AG04449 (cell line): ENCODE measurements at regions not wholly inside any gene's neighbourhood (a gene's known extent, or its start where the extent isn't known, plus 50 kb on each side); places are given as distances from the start of the nearest gene placed in this dataset.

Experiments used
- CTCF ChIA-PET: fragments of 350-600 bp; formaldehyde crosslinking; extraction: SDS; loops from one replicate; lab custom pipeline; 2021; ENCODE audit warnings: antibody characterized with exemption; lab: Yijun Ruan, JAX
- POLR2A ChIA-PET: fragments of 400-600, 350-600 bp; formaldehyde crosslinking; extraction: SDS; loops from one replicate; lab custom pipeline; 2020; ENCODE audit warnings: antibody characterized with exemption, inconsistent platforms; lab: Yijun Ruan, JAX
- DNase-seq: peaks from one replicate; pipeline ENCODE4 v3.0.0-alpha.2; 2010; ENCODE audit warnings: low read depth, low spot score
- H3K4me3 ChIP-seq: 2 replicates; pipeline ENCODE4 v1.5.1; 2011; ENCODE audit warnings: low read depth, mild to moderate bottlenecking, control low read depth, low read length
- TF ChIP-seq, protein P1 (sequence below): IDR thresholded peaks from one replicate; pipeline ENCODE4 v1.5.1; 2011; ENCODE audit warnings: mild to moderate bottlenecking, moderate library complexity, low read length, control low read depth, inconsistent platforms; ENCODE audit not compliant: insufficient read depth; ENCODE audit errors: missing control alignments

DNA sequence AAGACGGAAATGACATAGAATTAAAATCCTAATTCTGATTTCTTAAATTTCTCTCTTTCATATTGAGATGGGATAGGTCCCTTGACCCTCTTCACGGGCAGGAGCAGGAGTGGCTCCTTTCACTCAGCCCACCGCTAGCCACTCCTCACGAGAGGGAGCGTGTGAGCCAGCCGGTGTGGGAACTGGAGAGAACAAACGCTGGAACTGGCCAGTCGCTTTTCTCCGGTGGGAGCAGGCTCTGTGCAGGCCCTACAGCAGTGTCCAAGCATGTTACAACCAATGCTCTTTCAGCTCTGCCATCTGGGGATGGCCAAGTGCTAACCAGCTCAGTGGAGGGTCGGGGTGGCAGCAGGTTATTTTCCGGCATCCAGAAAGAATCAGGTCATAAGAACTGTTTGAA is 815.5 kb upstream of the ADGRL4 start:
- TF ChIP-seq, protein P1, sequence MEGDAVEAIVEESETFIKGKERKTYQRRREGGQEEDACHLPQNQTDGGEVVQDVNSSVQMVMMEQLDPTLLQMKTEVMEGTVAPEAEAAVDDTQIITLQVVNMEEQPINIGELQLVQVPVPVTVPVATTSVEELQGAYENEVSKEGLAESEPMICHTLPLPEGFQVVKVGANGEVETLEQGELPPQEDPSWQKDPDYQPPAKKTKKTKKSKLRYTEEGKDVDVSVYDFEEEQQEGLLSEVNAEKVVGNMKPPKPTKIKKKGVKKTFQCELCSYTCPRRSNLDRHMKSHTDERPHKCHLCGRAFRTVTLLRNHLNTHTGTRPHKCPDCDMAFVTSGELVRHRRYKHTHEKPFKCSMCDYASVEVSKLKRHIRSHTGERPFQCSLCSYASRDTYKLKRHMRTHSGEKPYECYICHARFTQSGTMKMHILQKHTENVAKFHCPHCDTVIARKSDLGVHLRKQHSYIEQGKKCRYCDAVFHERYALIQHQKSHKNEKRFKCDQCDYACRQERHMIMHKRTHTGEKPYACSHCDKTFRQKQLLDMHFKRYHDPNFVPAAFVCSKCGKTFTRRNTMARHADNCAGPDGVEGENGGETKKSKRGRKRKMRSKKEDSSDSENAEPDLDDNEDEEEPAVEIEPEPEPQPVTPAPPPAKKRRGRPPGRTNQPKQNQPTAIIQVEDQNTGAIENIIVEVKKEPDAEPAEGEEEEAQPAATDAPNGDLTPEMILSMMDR: no peak
- no peak overlapping the region for H3K4me3 ChIP-seq
- DNase-seq: no peak
- ChIA-PET POLR2A (no interaction called here), CTCF (interaction anchor here (0.7 kb wide), 1 partner anchor 9 kb away, joined by 3 read pairs; no protein-coding TSS in a partner anchor)

DNA sequence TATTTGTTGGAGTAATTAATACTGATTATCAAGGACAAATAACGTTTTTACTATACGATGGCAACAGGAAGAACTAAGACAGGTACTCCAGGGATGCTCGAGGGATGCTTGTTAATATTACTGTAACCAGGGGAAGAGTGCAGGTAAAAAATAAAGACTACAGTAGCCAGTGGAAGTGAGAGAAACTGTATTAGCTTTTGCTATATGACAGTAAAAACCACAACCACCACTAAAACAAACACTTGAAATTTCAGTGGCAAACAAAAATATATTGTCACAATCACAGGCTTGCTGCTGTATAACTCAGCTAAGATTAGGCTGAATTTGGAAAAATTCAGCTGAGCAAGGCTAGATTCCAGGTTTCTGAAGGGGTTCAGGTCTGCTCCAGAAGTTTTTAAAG is 812.6 kb upstream of the ADGRL4 start:
- TF ChIP-seq, protein P1: no peak
- H3K4me3 ChIP-seq: no peak overlapping the region
- POLR2A ChIA-PET: no interaction called here
- no peak for DNase-seq
- CTCF ChIA-PET: no interaction called here

DNA sequence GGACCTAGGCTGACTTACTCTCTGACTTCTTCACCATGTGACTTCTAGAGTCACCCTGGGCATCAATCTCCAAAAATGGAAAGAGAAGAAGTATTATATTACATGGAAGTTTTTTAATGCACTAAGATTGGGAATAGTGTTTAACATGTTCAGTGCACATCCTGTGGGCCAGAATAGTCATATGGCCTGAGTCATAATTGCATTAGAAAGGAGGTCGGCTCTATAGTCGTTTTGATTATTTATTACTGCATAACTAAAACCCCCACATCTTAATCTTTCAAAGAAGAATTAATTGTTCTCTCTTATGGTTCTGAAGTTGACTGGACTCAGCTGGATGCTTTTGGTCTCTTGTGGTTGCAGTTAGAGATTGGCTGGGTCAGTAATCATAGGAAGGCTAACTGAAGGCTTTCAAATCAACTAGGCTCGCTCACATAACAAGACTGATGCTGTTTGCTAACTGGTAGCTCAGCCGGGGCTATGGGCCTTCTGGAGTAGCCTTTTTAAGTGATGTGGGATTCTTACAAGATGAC is 810.6 kb upstream of the ADGRL4 start:
- H3K4me3 ChIP-seq: no peak overlapping the region
- TF ChIP-seq, protein P1: no peak
- CTCF ChIA-PET: no interaction called here
- DNase-seq: no peak
- POLR2A ChIA-PET: no interaction called here

DNA sequence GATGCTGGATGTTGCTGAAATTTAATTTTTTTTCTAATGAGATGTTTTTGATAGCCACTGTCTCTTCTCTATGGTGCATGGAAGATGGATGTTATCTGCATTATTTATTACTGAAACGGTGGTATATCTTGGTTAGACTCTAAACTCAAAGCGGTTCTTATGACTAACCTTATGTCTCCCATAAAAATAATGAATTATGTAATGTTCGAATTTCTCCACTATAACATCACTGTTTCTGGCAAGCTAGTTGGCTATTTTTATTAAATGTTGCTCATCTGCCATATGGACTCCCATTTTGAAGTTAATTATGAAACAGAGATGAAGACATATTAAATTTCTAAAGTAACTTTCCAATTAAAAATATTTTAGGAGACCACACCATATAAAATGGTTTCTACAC is 808.6 kb upstream of the ADGRL4 start:
- no peak overlapping the region for H3K4me3 ChIP-seq
- ChIA-PET POLR2A (no interaction called here), CTCF (no interaction called here)
- no peak for DNase-seq
- TF ChIP-seq, protein P1: no peak

DNA sequence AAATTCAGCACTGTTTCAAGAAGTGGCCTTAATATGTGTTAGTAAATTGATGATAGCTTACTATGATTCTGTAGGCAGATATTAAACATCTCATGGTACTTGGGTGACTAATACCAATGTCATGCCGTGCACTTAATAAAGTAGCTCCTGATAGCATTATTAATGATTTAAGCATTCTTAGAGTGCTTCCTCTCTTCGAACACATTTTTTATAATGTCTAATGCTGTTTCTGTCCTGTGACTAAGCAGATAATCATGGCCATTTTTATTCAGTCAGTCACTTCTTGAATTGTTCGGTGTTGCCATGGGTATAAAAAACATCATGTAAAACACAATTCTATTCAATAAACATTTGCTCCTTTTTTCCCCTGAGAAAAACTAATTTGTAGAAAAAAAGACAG is 804.6 kb upstream of the ADGRL4 start:
- CTCF ChIA-PET: no interaction called here
- DNase-seq: peak; percentile 62
- POLR2A ChIA-PET: no interaction called here
- TF ChIP-seq, protein P1: no peak
- H3K4me3 ChIP-seq: no peak overlapping the region

DNA sequence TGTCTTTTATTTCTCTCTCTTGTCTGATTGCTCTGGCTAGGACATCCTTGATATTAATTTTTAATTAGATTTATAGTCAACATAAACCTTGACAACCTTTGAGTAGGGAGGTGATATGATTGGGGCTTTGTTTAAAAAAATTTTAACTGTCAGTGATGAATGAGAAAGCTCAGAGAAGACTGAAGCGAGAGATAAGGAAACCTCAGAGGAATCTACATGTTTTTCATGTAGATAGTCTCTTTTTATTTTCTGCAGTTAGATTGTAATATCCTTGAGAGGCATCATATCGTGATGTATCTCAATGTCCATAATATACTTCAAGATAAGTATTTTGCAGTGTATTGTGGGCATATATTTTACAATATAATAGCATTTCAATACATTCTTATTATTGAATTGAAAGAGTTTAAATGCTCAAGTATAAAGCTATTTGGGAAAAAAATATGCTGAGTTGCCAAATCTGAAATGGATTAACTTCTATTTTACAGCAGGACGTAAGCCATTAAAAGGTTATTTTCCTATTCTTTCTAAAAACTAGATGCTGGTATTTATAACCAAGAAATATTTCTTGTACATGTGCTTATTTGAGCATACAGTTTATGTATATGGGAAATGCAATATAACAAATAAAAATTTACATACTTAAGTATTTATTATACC is 802.4 kb upstream of the ADGRL4 start:
- no peak for DNase-seq
- POLR2A ChIA-PET: no interaction called here
- no peak overlapping the region for H3K4me3 ChIP-seq
- CTCF ChIA-PET: no interaction called here
- TF ChIP-seq, protein P1: no peak
